HFFc6 (cell line): ENCODE measurements at regions not wholly inside any gene's neighbourhood (a gene's known extent, or its start where the extent isn't known, plus 50 kb on each side); places are given as distances from the start of the nearest gene placed in this dataset.

Experiments
- DNase-seq: peaks from one replicate; pipeline ENCODE4 v3.0.0-alpha.2; 2018
- H3K27ac Mint-ChIP-seq: 2 replicates; pipeline ENCODE4 v1.8.0; 2020; ENCODE audit warnings: mild to moderate bottlenecking, mixed read lengths
- H3K27me3 Mint-ChIP-seq: 2 replicates; pipeline ENCODE4 v1.8.0; 2021; ENCODE audit warnings: mild to moderate bottlenecking, moderate library complexity, mixed read lengths; ENCODE audit not compliant: insufficient read depth
- H3K36me3 Mint-ChIP-seq: 2 replicates; pipeline ENCODE4 v1.8.0; 2021; ENCODE audit warnings: low read depth, mixed read lengths
- H3K4me1 Mint-ChIP-seq: 2 replicates; pipeline ENCODE4 v1.8.0; 2020; ENCODE audit warnings: low read depth, mixed read lengths
- H3K4me3 Mint-ChIP-seq: 2 replicates; pipeline ENCODE4 v1.8.0; 2020; ENCODE audit warnings: mild to moderate bottlenecking, moderate library complexity, mixed read lengths
- H3K9me3 Mint-ChIP-seq: 2 replicates; pipeline ENCODE4 v1.8.0; 2020; ENCODE audit warnings: mild to moderate bottlenecking, mixed read lengths
- TF ChIP-seq, protein P1 (sequence below): fragments of 200-600 bp; sonication (generic); IDR thresholded peaks from 2 replicates; pipeline ENCODE4 v1.5.0; 2021; ENCODE audit warnings: antibody characterized with exemption, mild to moderate bottlenecking

DNA sequence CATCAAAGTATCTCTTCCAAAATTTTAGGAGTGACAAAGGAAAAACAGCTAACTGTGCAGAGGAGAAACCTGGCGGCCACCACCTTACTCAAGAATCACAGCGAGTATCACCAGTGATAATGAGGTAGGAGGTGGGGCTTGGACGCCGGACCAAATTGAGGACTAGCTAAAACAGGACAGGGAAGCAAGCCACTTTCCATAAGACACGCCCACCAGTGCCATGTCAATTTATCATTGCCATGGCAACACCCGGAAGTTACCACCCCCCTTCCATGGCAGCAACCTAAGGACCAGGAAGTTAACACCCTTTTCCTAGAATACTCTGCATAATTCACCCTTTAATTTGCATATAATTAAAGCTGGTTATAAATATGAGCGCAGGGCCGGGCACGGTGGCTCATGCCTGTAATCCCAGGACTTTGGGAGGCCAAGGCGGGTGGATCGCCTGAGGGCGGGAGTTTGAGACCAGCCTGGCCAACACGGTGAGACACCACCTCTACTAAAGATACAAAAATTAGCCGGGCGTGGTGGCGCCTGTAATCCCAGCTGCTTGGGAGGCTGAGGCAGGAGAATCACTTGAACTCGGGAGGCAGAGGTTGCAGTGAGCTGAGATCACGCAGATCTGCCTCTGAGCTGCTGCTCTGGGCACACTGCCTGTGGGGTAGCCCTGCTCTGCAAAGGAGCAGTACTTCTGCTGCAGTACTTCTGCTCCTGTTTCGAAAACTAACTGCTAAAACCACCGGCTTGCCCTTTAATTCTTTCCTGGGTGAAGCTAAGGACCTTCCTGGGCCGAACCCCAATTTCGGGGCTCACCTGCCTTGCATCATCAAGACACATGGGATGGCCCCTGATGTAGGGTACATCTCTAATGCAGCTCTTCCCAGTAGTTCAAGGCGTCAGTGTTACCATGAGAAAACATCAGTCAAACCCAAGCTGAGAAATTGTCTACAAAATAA, 116.7 kb downstream of the HMX1 start:
- Mint-ChIP-seq H3K27ac (no peak overlapping the region), H3K4me3 (no peak overlapping the region), H3K27me3 (peaks cover 5% of the 10 kb centered on the region; the same call in 1 of the 2 replicates), H3K4me1 (no peaks in the 10 kb centered on the region), H3K9me3 (peaks cover 2% of the 10 kb centered on the region; the same call in 1 of the 2 replicates), H3K36me3 (no peaks in the 10 kb centered on the region)
- TF ChIP-seq, protein P1, sequence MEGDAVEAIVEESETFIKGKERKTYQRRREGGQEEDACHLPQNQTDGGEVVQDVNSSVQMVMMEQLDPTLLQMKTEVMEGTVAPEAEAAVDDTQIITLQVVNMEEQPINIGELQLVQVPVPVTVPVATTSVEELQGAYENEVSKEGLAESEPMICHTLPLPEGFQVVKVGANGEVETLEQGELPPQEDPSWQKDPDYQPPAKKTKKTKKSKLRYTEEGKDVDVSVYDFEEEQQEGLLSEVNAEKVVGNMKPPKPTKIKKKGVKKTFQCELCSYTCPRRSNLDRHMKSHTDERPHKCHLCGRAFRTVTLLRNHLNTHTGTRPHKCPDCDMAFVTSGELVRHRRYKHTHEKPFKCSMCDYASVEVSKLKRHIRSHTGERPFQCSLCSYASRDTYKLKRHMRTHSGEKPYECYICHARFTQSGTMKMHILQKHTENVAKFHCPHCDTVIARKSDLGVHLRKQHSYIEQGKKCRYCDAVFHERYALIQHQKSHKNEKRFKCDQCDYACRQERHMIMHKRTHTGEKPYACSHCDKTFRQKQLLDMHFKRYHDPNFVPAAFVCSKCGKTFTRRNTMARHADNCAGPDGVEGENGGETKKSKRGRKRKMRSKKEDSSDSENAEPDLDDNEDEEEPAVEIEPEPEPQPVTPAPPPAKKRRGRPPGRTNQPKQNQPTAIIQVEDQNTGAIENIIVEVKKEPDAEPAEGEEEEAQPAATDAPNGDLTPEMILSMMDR: no peak
- no peak for DNase-seq

- Mint-ChIP-seq H3K4me3 (no peak overlapping the region), H3K9me3 (peaks cover 40% of the 10 kb centered on the region)
- TF ChIP-seq, protein P1: no peak
Measured at GRCh38 chr4:8748236-8748575, 123.4 kb downstream of the HMX1 start.

DNA sequence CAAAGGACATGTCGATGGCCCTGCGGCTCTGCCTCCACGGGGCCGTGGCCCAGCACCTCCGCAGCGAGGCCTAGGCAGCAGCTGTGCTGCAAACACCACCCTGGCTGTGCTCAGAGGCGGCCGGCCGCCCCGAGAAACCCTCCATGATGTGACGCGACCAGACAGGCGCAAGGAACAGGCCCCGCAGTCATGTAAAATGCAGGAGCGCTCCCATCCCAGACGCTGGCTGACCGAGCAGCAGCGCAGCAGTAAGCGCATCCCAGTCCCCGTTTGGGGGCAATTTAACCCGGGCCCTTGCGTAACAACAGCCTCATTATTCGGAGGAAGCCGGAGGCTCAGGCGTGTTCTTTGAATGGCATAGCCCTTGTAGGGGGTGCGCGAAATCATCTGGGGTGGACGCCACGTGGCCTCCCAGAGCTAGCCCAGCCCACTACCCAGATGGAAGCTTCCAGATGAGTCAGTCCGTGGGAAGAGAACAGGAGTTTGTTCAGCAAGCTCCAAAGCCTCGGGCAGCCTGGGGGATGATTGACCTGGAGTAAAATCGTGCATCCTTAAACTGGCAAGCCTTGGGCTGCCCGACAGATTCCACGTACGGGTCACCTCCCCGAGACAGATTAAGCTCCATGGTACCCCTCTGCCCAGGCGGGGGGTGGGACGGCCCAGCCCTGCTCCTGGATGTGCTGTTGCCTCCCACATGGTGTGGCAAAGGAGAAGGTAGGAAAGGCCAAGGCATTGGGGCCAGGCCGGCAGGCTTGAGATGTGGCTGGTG, 124.0 kb downstream of the HMX1 start:
- no peak overlapping the region for H3K4me3 Mint-ChIP-seq
- H3K27ac Mint-ChIP-seq: no peak overlapping the region
- peaks cover 44% of the 10 kb centered on the region for H3K9me3 Mint-ChIP-seq
- no peaks in the 10 kb centered on the region for H3K27me3 Mint-ChIP-seq
- TF ChIP-seq, protein P1: no peak
- H3K4me1 Mint-ChIP-seq: no peaks in the 10 kb centered on the region
- peaks cover 12% of the 10 kb centered on the region for H3K36me3 Mint-ChIP-seq
- DNase-seq: no peak

More at GRCh38 chr4:8748236-8748575, 123.4 kb downstream of the HMX1 start:
- DNase-seq: no peak
- H3K27ac Mint-ChIP-seq: no peak overlapping the region
- peaks cover 12% of the 10 kb centered on the region for H3K36me3 Mint-ChIP-seq
- no peaks in the 10 kb centered on the region for H3K27me3 Mint-ChIP-seq
- no peaks in the 10 kb centered on the region for H3K4me1 Mint-ChIP-seq

GRCh38 chr4:8746523-8747466, 124.8 kb downstream of the HMX1 start:
- TF ChIP-seq, protein P1: no peak
- Mint-ChIP-seq H3K4me3 (no peak overlapping the region), H3K36me3 (peaks cover 12% of the 10 kb centered on the region), H3K27ac (no peak overlapping the region), H3K9me3 (peaks cover 47% of the 10 kb centered on the region), H3K27me3 (no peaks in the 10 kb centered on the region), H3K4me1 (no peaks in the 10 kb centered on the region)
- DNase-seq: no peak

DNA sequence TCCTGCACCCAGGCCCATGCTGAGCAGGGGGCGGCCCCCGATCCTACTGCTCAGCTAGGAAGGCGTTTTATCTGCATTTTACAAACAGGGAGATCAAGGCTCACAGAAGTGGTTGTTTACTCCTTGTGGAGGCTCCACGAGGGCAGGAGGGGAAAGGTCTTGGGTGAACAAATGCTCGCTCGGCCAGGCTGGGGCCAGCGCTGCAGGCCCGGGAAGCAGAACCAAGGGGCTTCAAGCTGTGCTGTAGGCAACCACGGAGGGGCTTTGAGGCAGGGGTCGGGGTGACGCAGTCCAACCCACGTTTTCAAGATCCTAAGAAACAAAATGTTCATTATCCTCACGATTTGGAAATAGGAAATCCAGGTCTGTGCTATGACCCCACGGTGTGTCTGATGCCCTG, 125.8 kb downstream of the HMX1 start:
- Mint-ChIP-seq H3K36me3 (peaks cover 12% of the 10 kb centered on the region), H3K4me3 (no peak overlapping the region), H3K27ac (no peak overlapping the region), H3K27me3 (no peaks in the 10 kb centered on the region), H3K9me3 (peaks cover 56% of the 10 kb centered on the region), H3K4me1 (no peaks in the 10 kb centered on the region)
- no peak for DNase-seq
- TF ChIP-seq, protein P1: no peak
